Glutamatergic neuron (in vitro differentiated cells): ENCODE measurements at regions not wholly inside any gene's neighbourhood (a gene's known extent, or its start where the extent isn't known, plus 50 kb on each side); places are given as distances from the start of the nearest gene placed in this dataset.

Experiments
- DNase-seq: peaks from one replicate; pipeline ENCODE4 v3.0.0; 2022
- H3K27ac Mint-ChIP-seq: one replicate; pipeline ENCODE4 v1.8.0; 2020; ENCODE audit warnings: mild to moderate bottlenecking, mixed read lengths, inconsistent platforms; ENCODE audit not compliant: unreplicated experiment
- H3K27me3 Mint-ChIP-seq: one replicate; pipeline ENCODE4 v1.8.0; 2020; ENCODE audit warnings: mild to moderate bottlenecking, moderate library complexity, mixed read lengths, inconsistent platforms; ENCODE audit not compliant: unreplicated experiment
- H3K36me3 Mint-ChIP-seq: one replicate; pipeline ENCODE4 v1.8.0; 2020; ENCODE audit warnings: mild to moderate bottlenecking, mixed read lengths, inconsistent platforms; ENCODE audit not compliant: unreplicated experiment
- H3K4me1 Mint-ChIP-seq: one replicate; pipeline ENCODE4 v1.8.0; 2020; ENCODE audit warnings: mild to moderate bottlenecking, low read depth, mixed read lengths, inconsistent platforms; ENCODE audit not compliant: unreplicated experiment
- H3K4me3 Mint-ChIP-seq: one replicate; pipeline ENCODE4 v1.8.0; 2020; ENCODE audit warnings: mild to moderate bottlenecking, mixed read lengths, inconsistent platforms; ENCODE audit not compliant: unreplicated experiment
- H3K9me3 Mint-ChIP-seq: one replicate; pipeline ENCODE4 v1.8.0; 2020; ENCODE audit warnings: mild to moderate bottlenecking, moderate library complexity, mixed read lengths, inconsistent platforms; ENCODE audit not compliant: unreplicated experiment
- TF ChIP-seq, protein P1 (sequence below): fragments of 200-600 bp; sonication (generic); IDR thresholded peaks from one replicate; pipeline ENCODE4 v1.5.0; 2021; ENCODE audit not compliant: partially characterized antibody, unreplicated experiment

DNA sequence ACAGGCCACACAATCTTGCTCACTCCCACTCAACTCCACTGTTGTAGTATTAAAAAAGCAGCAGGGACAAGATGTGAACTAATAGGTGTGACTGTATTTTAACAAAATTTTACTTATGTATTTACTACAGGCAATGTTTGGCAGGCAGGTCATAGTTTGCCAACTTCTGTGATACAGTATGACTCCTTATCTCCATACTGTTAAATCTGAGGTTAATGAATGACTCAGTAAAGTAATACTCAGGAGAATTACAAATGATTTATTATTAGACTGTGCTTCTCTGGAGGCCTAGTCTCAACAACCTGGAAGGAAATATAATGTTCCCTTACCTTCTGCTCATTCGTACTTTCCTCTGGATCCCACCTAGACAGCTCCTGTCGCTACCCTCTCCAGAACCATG lies 258.6 kb upstream of the KCNMB2 start:
- H3K36me3 Mint-ChIP-seq = peaks cover 7% of the 10 kb centered on the region
- H3K4me1 Mint-ChIP-seq = no peaks in the 10 kb centered on the region
- DNase-seq = no peak
- TF ChIP-seq, protein P1, sequence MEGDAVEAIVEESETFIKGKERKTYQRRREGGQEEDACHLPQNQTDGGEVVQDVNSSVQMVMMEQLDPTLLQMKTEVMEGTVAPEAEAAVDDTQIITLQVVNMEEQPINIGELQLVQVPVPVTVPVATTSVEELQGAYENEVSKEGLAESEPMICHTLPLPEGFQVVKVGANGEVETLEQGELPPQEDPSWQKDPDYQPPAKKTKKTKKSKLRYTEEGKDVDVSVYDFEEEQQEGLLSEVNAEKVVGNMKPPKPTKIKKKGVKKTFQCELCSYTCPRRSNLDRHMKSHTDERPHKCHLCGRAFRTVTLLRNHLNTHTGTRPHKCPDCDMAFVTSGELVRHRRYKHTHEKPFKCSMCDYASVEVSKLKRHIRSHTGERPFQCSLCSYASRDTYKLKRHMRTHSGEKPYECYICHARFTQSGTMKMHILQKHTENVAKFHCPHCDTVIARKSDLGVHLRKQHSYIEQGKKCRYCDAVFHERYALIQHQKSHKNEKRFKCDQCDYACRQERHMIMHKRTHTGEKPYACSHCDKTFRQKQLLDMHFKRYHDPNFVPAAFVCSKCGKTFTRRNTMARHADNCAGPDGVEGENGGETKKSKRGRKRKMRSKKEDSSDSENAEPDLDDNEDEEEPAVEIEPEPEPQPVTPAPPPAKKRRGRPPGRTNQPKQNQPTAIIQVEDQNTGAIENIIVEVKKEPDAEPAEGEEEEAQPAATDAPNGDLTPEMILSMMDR = no peak
- no peak overlapping the region for H3K4me3 Mint-ChIP-seq
- peaks cover 2% of the 10 kb centered on the region for H3K9me3 Mint-ChIP-seq
- no peaks in the 10 kb centered on the region for H3K27me3 Mint-ChIP-seq
- H3K27ac Mint-ChIP-seq = no peak overlapping the region

DNA sequence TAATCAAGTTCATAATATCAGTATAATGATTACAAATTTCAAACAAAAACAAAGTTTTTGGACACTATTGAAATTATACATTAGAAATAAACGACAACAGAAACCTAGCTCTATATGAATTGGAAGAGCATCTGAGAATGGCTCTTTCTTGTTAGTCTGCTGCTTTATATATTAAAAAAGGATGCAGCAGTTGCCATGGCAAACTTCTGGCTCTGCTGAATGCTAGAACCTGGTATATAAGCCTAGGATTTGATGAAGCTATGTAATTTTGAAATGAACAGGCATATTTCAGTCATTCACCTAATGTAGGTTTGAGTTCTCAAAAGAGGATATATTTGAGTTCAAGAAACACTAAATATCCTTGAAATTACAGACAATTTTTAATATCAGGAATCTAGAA lies 252.7 kb upstream of the KCNMB2 start:
- Mint-ChIP-seq H3K4me1 (no peaks in the 10 kb centered on the region), H3K9me3 (no peaks in the 10 kb centered on the region), H3K36me3 (peaks cover 16% of the 10 kb centered on the region), H3K27me3 (no peaks in the 10 kb centered on the region), H3K4me3 (no peak overlapping the region), H3K27ac (no peak overlapping the region)
- DNase-seq = no peak
- TF ChIP-seq, protein P1 = no peak

DNA sequence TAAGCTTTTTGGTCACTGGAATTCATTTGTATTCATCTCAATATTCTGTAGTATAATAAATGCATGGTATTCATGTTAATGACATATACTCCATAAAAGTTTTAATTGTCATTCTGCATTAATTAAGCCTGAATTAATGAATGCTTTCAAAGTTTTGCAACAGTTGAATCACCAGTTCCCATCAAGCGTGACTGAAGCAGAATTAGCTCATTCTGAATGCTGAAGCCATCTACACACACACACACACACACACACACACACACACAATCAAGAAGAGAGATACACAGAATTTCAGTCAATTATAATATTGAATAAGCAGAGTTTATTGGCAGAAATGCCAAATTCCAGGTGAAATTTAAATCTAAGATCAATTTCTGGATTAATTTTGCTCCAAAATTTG lies 252.1 kb upstream of the KCNMB2 start:
- Mint-ChIP-seq H3K27me3 (no peaks in the 10 kb centered on the region), H3K27ac (no peak overlapping the region), H3K4me3 (no peak overlapping the region), H3K4me1 (no peaks in the 10 kb centered on the region), H3K9me3 (no peaks in the 10 kb centered on the region), H3K36me3 (peaks cover 16% of the 10 kb centered on the region)
- no peak for DNase-seq
- TF ChIP-seq, protein P1 = no peak

DNA sequence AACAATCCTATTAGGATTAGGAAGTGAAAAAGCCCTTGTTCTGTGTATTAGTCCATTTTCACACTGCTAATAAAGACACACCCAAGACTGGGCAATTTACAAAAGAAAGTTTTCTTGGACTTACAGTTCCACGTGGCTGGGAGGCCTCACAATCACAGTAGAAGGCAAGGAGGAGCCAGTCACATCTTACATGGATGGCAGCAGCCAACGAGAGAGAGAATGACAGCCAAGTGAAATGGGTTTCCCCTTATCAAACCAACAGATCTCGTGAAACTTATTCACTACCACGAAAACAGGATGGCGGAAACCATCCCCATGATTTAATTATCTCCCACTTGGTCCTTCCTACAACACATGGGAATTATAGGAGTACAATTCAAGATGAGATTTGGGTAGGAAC lies 248.2 kb upstream of the KCNMB2 start:
- Mint-ChIP-seq H3K27me3 (no peaks in the 10 kb centered on the region), H3K4me1 (peaks cover 5% of the 10 kb centered on the region), H3K9me3 (no peaks in the 10 kb centered on the region), H3K4me3 (no peak overlapping the region), H3K27ac (no peak overlapping the region), H3K36me3 (peaks cover 10% of the 10 kb centered on the region)
- TF ChIP-seq, protein P1 = no peak
- DNase-seq = no peak

DNA sequence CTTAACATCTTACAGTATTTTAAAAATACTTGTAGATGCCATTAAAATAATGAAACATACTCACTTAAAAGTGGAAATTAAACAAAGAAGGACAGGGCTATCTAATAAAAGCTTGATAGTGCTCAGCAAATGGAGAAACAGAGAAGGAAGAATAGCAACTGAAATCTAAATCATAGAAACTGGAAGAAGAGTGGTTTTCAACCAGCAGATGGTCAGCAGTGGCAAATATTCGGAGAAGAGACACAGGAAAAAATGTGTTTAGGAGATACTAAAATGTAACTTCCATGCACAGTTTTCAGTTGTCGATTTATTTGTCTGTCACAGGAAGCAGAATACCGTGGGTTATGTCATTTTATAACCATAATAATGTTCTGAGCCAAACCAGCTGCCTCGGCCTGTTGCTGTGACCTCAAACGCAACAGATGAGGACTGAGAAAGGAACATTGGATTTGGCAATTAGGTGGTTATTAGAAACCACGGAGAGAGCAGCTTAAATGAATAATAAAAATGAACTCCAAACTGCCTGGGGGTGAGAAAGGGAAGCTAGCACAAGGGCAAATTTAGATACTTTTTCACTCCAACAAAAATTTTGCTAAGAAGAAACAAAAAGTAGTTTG lies 246.6 kb upstream of the KCNMB2 start:
- Mint-ChIP-seq H3K27ac (no peak overlapping the region), H3K9me3 (no peaks in the 10 kb centered on the region), H3K4me3 (no peak overlapping the region), H3K36me3 (peaks cover 10% of the 10 kb centered on the region), H3K27me3 (no peaks in the 10 kb centered on the region), H3K4me1 (peaks cover 5% of the 10 kb centered on the region)
- TF ChIP-seq, protein P1 = no peak
- no peak for DNase-seq
